HepG2 (cell line): ENCODE measurements at regions not wholly inside any gene's neighbourhood (a gene's known extent, or its start where the extent isn't known, plus 50 kb on each side); places are given as distances from the start of the nearest gene placed in this dataset.

Experiments used
- ATAC-seq: fragments of 200-7000 bp; cut with Tn5 transposase; 3 replicates; pipeline ENCODE4 v1.9.1; 2020; ENCODE audit warnings: mild to moderate bottlenecking, moderate library complexity
- BruUV-seq: library from RNA; stranded (reverse); fragments of 400-500 nt; replicated peaks from 2 replicates; lab custom pipeline; 2021; lab: Mats Ljungman, UMichigan
- CTCF ChIA-PET: fragments of 300-600 bp; formaldehyde crosslinking; extraction: SDS; loops from one replicate; lab custom pipeline; 2021; ENCODE audit warnings: low total read pairs, inconsistent platforms, low intra/inter-chr PET ratio; lab: Yijun Ruan, JAX
- POLR2A ChIA-PET: fragments of 350-600 bp; sonication (Branson Sonifier 250); formaldehyde crosslinking; loops from one replicate; lab custom pipeline; 2020; ENCODE audit warnings: antibody characterized with exemption, inconsistent platforms; lab: Yijun Ruan, JAX
- DNase-seq: peaks from one replicate; pipeline ENCODE4 v3.0.0-alpha.2; 2015; ENCODE audit warnings: low spot score
- FAIRE-seq: peaks from 3 replicates; lab custom pipeline; 2011; peaks lifted over from hg19 to GRCh38; lab: Jason Lieb, UNC
- H2AFZ ChIP-seq: one replicate; pipeline ENCODE4 v1.6.1; 2011; ENCODE audit warnings: low read length, inconsistent platforms
- H3K27ac ChIP-seq: fragments of 300-600 bp; 3 replicates; pipeline ENCODE4 v1.8.0; 2011; ENCODE audit warnings: mixed run types, mild to moderate bottlenecking, mixed read lengths, low read length, inconsistent platforms; ENCODE audit not compliant: insufficient read depth; ENCODE audit errors: extremely low read length
- H3K27me3 ChIP-seq, 2 experiments: fragments of 200-600 bp in 1 of 2; 2 replicates in 1 of 2; 3 replicates in 1 of 2; pipeline versions ENCODE4 v1.6.0 to v1.8.0; 2011; ENCODE audit warnings: low read length in 2 of 2, mild to moderate bottlenecking in 2 of 2, moderate library complexity in 2 of 2, inconsistent platforms in 1 of 2; ENCODE audit not compliant: insufficient read depth in 2 of 2, control insufficient read depth in 1 of 2
- H3K36me3 ChIP-seq, 2 experiments: fragments of 200-600 bp in 1 of 2; replicated peaks in 1 of 2; 2 replicates in 1 of 2; 3 replicates in 1 of 2; pipeline versions ENCODE4 v1.5.1 to v1.8.0; 2011; ENCODE audit warnings: low read length in 2 of 2, inconsistent platforms in 1 of 2; ENCODE audit not compliant: insufficient read depth in 2 of 2, control insufficient read depth in 1 of 2
- H3K4me1 ChIP-seq: 2 replicates; pipeline ENCODE4 v1.5.1; 2012; ENCODE audit warnings: low read length, inconsistent platforms; ENCODE audit not compliant: insufficient read depth
- H3K4me2 ChIP-seq: 2 replicates; pipeline ENCODE4 v1.6.0; 2011; ENCODE audit warnings: low read depth, low read length, inconsistent platforms
- H3K4me3 ChIP-seq, 3 experiments: fragments of 200-600 bp in 1 of 3; sonication (generic), shearing (Covaris generic) in 1 of 3; replicated peaks in 1 of 3; 2 replicates each; pipeline ENCODE4 v1.5.1; 2011 to 2016; ENCODE audit warnings: low read length in 3 of 3, inconsistent platforms in 2 of 3, low read depth in 2 of 3, mild to moderate bottlenecking in 2 of 3, control low read depth in 1 of 3, mixed read lengths in 1 of 3; ENCODE audit not compliant: insufficient read depth in 1 of 3
- H3K79me2 ChIP-seq: one replicate; pipeline ENCODE4 v1.6.1; 2011; ENCODE audit warnings: low read length, inconsistent platforms; ENCODE audit not compliant: insufficient read depth
- H3K9ac ChIP-seq: 2 replicates; pipeline ENCODE4 v1.6.0; 2011; ENCODE audit warnings: mild to moderate bottlenecking, low read depth, low read length, inconsistent platforms; ENCODE audit not compliant: insufficient read depth
- H3K9me3 ChIP-seq: 2 replicates; pipeline ENCODE4 v1.5.1; 2012; ENCODE audit warnings: mild to moderate bottlenecking, low read length
- H4K20me1 ChIP-seq: 2 replicates; pipeline ENCODE4 v1.6.0; 2011; ENCODE audit warnings: inconsistent platforms, mild to moderate bottlenecking, low read length, moderate library complexity; ENCODE audit not compliant: insufficient read depth
- ESRRA ChIP-seq: sonication (generic); formaldehyde crosslinking; IDR thresholded peaks from 2 replicates; pipeline ENCODE4 v1.5.1; 2020; ENCODE audit warnings: mild to moderate bottlenecking, low read depth, missing genetic modification reagents
- GZF1 ChIP-seq: sonication (generic); formaldehyde crosslinking; IDR thresholded peaks from 2 replicates; pipeline ENCODE4 v1.5.1; 2020; ENCODE audit warnings: mild to moderate bottlenecking, missing genetic modification reagents
- KLF11 ChIP-seq: IDR thresholded peaks from 2 replicates; pipeline ENCODE4 v1.6.1; 2016; ENCODE audit warnings: missing compliant biosample characterization
- NFE2L2 ChIP-seq: fragments of 150-350 bp; IDR thresholded peaks from 2 replicates; pipeline ENCODE4 v1.6.1; 2014; ENCODE audit warnings: low read length
- NFIB ChIP-seq: sonication (generic); formaldehyde crosslinking; IDR thresholded peaks from 2 replicates; pipeline ENCODE4 v1.9.0; 2021; ENCODE audit warnings: missing genetic modification reagents, mild to moderate bottlenecking, borderline replicate concordance
- RFXANK ChIP-seq: IDR thresholded peaks from 2 replicates; pipeline ENCODE4 v1.6.1; 2016
- STAG1 ChIP-seq: sonication (generic); formaldehyde crosslinking; IDR thresholded peaks from 2 replicates; pipeline ENCODE4 v1.4.0; 2020; ENCODE audit warnings: missing genetic modification reagents
- TBX2 ChIP-seq: sonication (generic); formaldehyde crosslinking; IDR thresholded peaks from 2 replicates; pipeline ENCODE4 v1.5.0; 2020; ENCODE audit warnings: missing genetic modification reagents, mild to moderate bottlenecking, borderline replicate concordance
- TMF1 ChIP-seq: sonication (generic); formaldehyde crosslinking; IDR thresholded peaks from 2 replicates; pipeline ENCODE4 v1.8.1; 2022; ENCODE audit warnings: low read depth, missing genetic modification reagents
- YEATS2 ChIP-seq: sonication (generic); formaldehyde crosslinking; IDR thresholded peaks from 2 replicates; pipeline ENCODE4 v1.4.0; 2020; ENCODE audit warnings: missing genetic modification reagents, borderline replicate concordance
- ZNF10 ChIP-seq: sonication (generic); formaldehyde crosslinking; IDR thresholded peaks from 2 replicates; pipeline ENCODE4 v1.4.0; 2020; ENCODE audit warnings: mild to moderate bottlenecking, low read depth, missing genetic modification reagents, borderline replicate concordance
- ZNF136 ChIP-seq: sonication (generic); formaldehyde crosslinking; IDR thresholded peaks from 2 replicates; pipeline ENCODE4 v1.8.1; 2022; ENCODE audit warnings: low read depth, mild to moderate bottlenecking, moderate library complexity, missing genetic modification reagents
- ZNF839 ChIP-seq: sonication (generic); formaldehyde crosslinking; IDR thresholded peaks from 2 replicates; pipeline ENCODE4 v1.4.0; 2020; ENCODE audit warnings: missing genetic modification reagents, mild to moderate bottlenecking, borderline replicate concordance
- WGBS: methylation state at CpG from one replicate; pipeline ENCODE4 v1.1.6; 2017; ENCODE audit warnings: low lambda C conversion rate; 5-methylcytosine and 5-hydroxymethylcytosine counted together
- in situ Hi-C: cut with HindIII; loops from 2 replicates; pipeline ENCODE4 v1.10.0; 2017; ENCODE audit warnings: low pct_unique_long_range_greater_than_20kb; ENCODE audit not compliant: extremely low pct_ligation_motif_present
- intact Hi-C: fragments of 100-400 bp; cut with micrococcal nuclease; formaldehyde crosslinking; loops from one replicate; pipeline ENCODE4 v1.10.0; 2022; ENCODE audit not compliant: unreplicated experiment
- TF ChIP-seq, protein P1 (sequence below): IDR thresholded peaks from 2 replicates; pipeline ENCODE4 v1.6.1; 2018; ENCODE audit warnings: missing genetic modification reagents
- TF ChIP-seq, protein P2 (sequence below): sonication (generic); formaldehyde crosslinking; IDR thresholded peaks from 2 replicates; pipeline ENCODE4 v1.4.0; 2020; ENCODE audit warnings: missing genetic modification reagents, borderline replicate concordance
- TF ChIP-seq, protein P3 (sequence below): sonication (generic); formaldehyde crosslinking; IDR thresholded peaks from 2 replicates; pipeline ENCODE4 v1.8.0; 2022; ENCODE audit warnings: missing genetic modification reagents, mild to moderate bottlenecking, inconsistent platforms, borderline replicate concordance
- TF ChIP-seq, protein P4 (sequence below): sonication (generic); formaldehyde crosslinking; IDR thresholded peaks from 2 replicates; pipeline ENCODE4 v1.5.1; 2020; ENCODE audit warnings: mild to moderate bottlenecking, missing genetic modification reagents, moderate library complexity
- TF ChIP-seq, protein P5 (sequence below): sonication (generic); formaldehyde crosslinking; IDR thresholded peaks from 2 replicates; pipeline ENCODE4 v1.9.0; 2021; ENCODE audit warnings: missing genetic modification reagents, borderline replicate concordance

DNA sequence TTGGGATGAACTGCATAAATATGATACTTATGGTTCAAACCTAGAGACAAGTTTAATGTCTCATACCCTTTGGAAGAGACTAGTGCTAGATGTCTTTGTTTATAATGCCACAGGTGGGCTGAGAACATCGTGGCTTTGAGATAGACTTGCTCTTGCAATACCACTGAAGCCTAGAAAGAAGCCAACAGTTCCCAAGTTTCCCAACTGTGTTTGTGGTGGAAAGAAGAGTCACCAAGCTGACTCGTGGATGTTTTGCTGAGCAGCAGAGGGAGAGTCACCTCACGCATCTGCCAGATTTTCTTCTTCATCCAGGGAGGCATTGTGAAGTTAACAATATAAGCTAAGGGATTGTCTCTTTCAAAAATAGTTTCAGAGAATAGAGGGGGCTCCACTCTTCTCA, 1076.2 kb downstream of the C4orf33 start:
- H3K79me2 ChIP-seq: no peaks in the 10 kb centered on the region
- POLR2A ChIA-PET: no interaction called here
- H3K36me3 ChIP-seq: no peaks in the 10 kb centered on the region
- no peaks in the 10 kb centered on the region for H3K27me3 ChIP-seq
- DNase-seq: no peak
- H3K9me3 ChIP-seq: no peaks in the 10 kb centered on the region
- CTCF ChIA-PET: interaction anchor here (0.7 kb wide), 1 partner anchor 400 kb away, joined by 3 read pairs; no protein-coding TSS in a partner anchor
- no peak overlapping the region for H3K4me2 ChIP-seq
- H3K27ac ChIP-seq: no peak overlapping the region
- no peaks in the 10 kb centered on the region for H3K4me1 ChIP-seq
- no TSS peak for BruUV-seq
- TF ChIP-seq ZNF136 (no peak), KLF11 (CRISPR knock-in tag) (no peak), STAG1 (CRISPR knock-in tag) (no peak), ZNF839 (no peak), ESRRA (no peak), GZF1 (CRISPR knock-in tag) (no peak), YEATS2 (CRISPR knock-in tag) (no peak), ZNF10 (no peak), TMF1 (no peak), TBX2 (CRISPR knock-in tag) (no peak), NFE2L2 (no peak), NFIB (CRISPR knock-in tag) (no peak), RFXANK (CRISPR knock-in tag) (no peak)
- TF ChIP-seq, protein P1, sequence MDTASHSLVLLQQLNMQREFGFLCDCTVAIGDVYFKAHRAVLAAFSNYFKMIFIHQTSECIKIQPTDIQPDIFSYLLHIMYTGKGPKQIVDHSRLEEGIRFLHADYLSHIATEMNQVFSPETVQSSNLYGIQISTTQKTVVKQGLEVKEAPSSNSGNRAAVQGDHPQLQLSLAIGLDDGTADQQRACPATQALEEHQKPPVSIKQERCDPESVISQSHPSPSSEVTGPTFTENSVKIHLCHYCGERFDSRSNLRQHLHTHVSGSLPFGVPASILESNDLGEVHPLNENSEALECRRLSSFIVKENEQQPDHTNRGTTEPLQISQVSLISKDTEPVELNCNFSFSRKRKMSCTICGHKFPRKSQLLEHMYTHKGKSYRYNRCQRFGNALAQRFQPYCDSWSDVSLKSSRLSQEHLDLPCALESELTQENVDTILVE (CRISPR knock-in tag): no peak
- TF ChIP-seq, protein P2, sequence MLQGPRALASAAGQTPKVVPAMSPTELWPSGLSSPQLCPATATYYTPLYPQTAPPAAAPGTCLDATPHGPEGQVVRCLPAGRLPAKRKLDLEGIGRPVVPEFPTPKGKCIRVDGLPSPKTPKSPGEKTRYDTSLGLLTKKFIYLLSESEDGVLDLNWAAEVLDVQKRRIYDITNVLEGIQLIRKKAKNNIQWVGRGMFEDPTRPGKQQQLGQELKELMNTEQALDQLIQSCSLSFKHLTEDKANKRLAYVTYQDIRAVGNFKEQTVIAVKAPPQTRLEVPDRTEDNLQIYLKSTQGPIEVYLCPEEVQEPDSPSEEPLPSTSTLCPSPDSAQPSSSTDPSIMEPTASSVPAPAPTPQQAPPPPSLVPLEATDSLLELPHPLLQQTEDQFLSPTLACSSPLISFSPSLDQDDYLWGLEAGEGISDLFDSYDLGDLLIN (CRISPR knock-in tag): no peak
- TF ChIP-seq, protein P3, sequence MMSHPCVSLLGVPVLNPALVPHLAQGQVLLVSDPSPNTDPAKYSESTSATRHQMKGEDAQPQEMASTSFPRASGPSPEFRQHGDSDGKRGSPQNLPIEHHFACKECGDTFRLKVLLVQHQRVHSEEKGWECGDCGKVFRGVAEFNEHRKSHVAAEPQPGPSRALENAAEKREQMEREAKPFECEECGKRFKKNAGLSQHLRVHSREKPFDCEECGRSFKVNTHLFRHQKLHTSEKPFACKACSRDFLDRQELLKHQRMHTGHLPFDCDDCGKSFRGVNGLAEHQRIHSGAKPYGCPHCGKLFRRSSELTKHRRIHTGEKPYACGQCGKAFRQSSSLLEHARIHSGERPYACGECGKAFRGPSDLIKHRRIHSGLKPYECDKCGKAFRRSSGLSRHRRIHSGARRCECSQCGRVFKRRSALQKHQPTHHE (CRISPR knock-in tag): no peak
- TF ChIP-seq, protein P4, sequence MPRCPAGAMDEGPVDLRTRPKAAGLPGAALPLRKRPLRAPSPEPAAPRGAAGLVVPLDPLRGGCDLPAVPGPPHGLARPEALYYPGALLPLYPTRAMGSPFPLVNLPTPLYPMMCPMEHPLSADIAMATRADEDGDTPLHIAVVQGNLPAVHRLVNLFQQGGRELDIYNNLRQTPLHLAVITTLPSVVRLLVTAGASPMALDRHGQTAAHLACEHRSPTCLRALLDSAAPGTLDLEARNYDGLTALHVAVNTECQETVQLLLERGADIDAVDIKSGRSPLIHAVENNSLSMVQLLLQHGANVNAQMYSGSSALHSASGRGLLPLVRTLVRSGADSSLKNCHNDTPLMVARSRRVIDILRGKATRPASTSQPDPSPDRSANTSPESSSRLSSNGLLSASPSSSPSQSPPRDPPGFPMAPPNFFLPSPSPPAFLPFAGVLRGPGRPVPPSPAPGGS (CRISPR knock-in tag): no peak
- TF ChIP-seq, protein P5, sequence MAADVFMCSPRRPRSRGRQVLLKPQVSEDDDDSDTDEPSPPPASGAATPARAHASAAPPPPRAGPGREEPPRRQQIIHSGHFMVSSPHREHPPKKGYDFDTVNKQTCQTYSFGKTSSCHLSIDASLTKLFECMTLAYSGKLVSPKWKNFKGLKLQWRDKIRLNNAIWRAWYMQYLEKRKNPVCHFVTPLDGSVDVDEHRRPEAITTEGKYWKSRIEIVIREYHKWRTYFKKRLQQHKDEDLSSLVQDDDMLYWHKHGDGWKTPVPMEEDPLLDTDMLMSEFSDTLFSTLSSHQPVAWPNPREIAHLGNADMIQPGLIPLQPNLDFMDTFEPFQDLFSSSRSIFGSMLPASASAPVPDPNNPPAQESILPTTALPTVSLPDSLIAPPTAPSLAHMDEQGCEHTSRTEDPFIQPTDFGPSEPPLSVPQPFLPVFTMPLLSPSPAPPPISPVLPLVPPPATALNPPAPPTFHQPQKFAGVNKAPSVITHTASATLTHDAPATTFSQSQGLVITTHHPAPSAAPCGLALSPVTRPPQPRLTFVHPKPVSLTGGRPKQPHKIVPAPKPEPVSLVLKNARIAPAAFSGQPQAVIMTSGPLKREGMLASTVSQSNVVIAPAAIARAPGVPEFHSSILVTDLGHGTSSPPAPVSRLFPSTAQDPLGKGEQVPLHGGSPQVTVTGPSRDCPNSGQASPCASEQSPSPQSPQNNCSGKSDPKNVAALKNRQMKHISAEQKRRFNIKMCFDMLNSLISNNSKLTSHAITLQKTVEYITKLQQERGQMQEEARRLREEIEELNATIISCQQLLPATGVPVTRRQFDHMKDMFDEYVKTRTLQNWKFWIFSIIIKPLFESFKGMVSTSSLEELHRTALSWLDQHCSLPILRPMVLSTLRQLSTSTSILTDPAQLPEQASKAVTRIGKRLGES: no peak
- in situ Hi-C loops: no loop called here
- H3K9ac ChIP-seq: no peak overlapping the region
- no peak for FAIRE-seq
- intact Hi-C loops: no loop called here
- H3K4me3 ChIP-seq: no peak overlapping the region
- ATAC-seq: no peak
- H2AFZ ChIP-seq: no peak overlapping the region
- WGBS: 4% methylated on average over 3 of the region's 3 CpGs
- H4K20me1 ChIP-seq: no peaks in the 10 kb centered on the region
